ENCODE measurements at regions not wholly inside any gene's neighbourhood (a gene's known extent, or its start where the extent isn't known, plus 50 kb on each side); places are given as distances from the start of the nearest gene placed in this dataset.
"Not testable (repeated sequence)": the region's sequence is repeated elsewhere in the genome, so short reads cannot be mapped to it uniquely, and the experiment has no call there.

DNA sequence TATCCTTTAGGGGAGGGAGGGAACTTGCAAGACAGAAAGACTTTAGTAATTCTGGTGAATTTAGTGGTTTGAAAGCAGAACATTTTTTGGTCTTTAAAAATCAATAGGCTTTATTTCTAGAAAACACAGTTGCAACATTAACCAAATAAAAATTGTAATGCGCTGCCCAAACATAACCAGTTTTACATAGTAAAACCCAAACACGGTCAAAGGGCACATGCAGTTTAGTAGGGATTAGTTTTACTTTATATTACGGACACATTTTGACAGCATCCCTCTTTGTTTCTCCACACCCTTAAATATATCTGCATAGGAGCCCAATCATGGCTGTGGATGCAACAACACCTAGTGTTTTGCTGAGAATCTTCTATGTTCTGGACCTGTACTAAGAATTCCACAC, 156.7 kb downstream of the NR2F2 start:
- H3K27me3 Mint-ChIP-seq (ENCODE audit: low read depth), result 0 out of 2 replicates have a peak, but pooled peaks cover under 1% of the 10 kb centered on the region
- CTCF ChIA-PET, result interaction anchor here (0.9 kb wide), 1 partner anchor 758 kb away, joined by 3 read pairs; no protein-coding TSS in a partner anchor
- H3K4me1 Mint-ChIP-seq, result 0 out of 2 replicates have a peak, but pooled peaks cover 3% of the 10 kb centered on the region
- no peak overlapping the region for H3K4me3 Mint-ChIP-seq
- POLR2A ChIA-PET, result no interaction called here
- ATAC-seq (no peak), DNase-seq (ENCODE audit: low spot score) (no peak)
- H3K36me3 Mint-ChIP-seq, result no peaks in the 10 kb centered on the region
- H3K9me3 Mint-ChIP-seq, result no peaks in the 10 kb centered on the region
- TF ChIP-seq JUN (CRISPR knock-in tag; IDR thresholded peaks at IDR 0.05) (no peak), CREM (CRISPR knock-in tag; IDR thresholded peaks at IDR 0.05) (no peak), ZNF263 (CRISPR knock-in tag; IDR thresholded peaks at IDR 0.05; ENCODE audit: low read depth) (no peak), KAT7 (CRISPR knock-in tag; IDR thresholded peaks at IDR 0.05; ENCODE audit: borderline replicate concordance) (no peak)
- no peak overlapping the region for H3K27ac Mint-ChIP-seq

DNA sequence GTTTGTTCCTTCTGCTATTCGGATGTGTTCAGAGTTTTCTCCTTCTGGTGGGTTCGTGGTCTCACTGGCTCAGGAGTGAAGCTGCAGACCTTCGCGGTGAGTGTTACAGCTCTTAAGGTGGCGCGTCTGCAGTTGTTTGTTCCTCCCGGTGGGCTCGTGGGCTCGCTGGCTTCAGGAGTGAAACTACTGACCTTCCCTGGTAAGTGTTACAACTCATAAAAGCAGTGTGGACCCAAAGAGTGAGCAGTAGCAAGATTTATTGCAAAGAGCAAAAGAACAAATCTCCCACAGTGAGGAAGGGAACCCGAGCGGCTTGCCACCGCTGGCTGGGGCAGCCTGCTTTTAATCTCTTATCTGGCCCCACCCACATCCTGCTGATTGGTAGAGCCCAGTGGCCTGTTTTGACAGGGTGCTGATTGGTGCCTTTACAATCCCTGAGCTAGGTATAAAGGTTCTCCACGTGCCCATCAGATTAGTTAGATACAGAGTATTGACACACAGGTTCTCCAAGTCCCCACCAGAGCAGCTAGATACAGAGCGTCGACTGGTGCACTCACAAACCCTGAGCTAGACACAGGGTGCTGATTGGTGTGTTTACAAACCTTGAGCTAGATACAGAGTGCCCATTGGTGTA, 160.7 kb downstream of the NR2F2 start:
- not testable (repeated sequence) for H3K9me3 Mint-ChIP-seq; ATAC-seq; H3K4me1 Mint-ChIP-seq; DNase-seq (ENCODE audit: low spot score); H3K27ac Mint-ChIP-seq; H3K36me3 Mint-ChIP-seq; H3K27me3 Mint-ChIP-seq (ENCODE audit: low read depth)
- ChIA-PET CTCF (interaction anchor here (0.6 to 2.0 kb wide), 7 partner anchors 46 to 755 kb away, joined by 3 to 7 read pairs (median 4); no protein-coding TSS in a partner anchor), POLR2A (interaction anchor here (1.0 kb wide), 1 partner anchor 34 kb away, joined by 3 read pairs; no protein-coding TSS in a partner anchor)
- TF ChIP-seq NFYB (CRISPR knock-in tag; conservative IDR thresholded peaks at IDR 0.05; ENCODE audit: low read depth), result 0 out of 2 replicates have a peak, but pooled peaks have one; percentile 42
- peak overlapping the region; percentile 46 for H3K4me3 Mint-ChIP-seq

- ATAC-seq (peak; percentile 63), DNase-seq (ENCODE audit: low spot score) (peak; percentile 57)
- TF ChIP-seq, protein P1, sequence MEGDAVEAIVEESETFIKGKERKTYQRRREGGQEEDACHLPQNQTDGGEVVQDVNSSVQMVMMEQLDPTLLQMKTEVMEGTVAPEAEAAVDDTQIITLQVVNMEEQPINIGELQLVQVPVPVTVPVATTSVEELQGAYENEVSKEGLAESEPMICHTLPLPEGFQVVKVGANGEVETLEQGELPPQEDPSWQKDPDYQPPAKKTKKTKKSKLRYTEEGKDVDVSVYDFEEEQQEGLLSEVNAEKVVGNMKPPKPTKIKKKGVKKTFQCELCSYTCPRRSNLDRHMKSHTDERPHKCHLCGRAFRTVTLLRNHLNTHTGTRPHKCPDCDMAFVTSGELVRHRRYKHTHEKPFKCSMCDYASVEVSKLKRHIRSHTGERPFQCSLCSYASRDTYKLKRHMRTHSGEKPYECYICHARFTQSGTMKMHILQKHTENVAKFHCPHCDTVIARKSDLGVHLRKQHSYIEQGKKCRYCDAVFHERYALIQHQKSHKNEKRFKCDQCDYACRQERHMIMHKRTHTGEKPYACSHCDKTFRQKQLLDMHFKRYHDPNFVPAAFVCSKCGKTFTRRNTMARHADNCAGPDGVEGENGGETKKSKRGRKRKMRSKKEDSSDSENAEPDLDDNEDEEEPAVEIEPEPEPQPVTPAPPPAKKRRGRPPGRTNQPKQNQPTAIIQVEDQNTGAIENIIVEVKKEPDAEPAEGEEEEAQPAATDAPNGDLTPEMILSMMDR (IDR thresholded peaks at IDR 0.05), result peak; percentile 28; the same call in 1 of the 2 replicates
- peak; percentile 54; the same call in 1 of the 2 replicates for TF ChIP-seq FOXP1 (CRISPR knock-in tag; IDR thresholded peaks at IDR 0.05; ENCODE audit: borderline replicate concordance)
- H3K9me3 Mint-ChIP-seq; H3K4me1 Mint-ChIP-seq; H3K27ac Mint-ChIP-seq; H3K27me3 Mint-ChIP-seq (ENCODE audit: low read depth); H3K36me3 Mint-ChIP-seq: not testable (repeated sequence)
- peak overlapping the region; percentile 46 for H3K4me3 Mint-ChIP-seq
- ChIA-PET POLR2A (interaction anchor here (1.0 kb wide), 1 partner anchor 35 kb away, joined by 3 read pairs; no protein-coding TSS in a partner anchor), CTCF (interaction anchor here (0.6 to 2.0 kb wide), 8 partner anchors 31 to 754 kb away, joined by 3 to 7 read pairs (median 4); no protein-coding TSS in a partner anchor)
Observed at GRCh38 chr15:96491700-96492644, 161.5 kb downstream of the NR2F2 start.

- H3K4me3 Mint-ChIP-seq, result no peak overlapping the region
- no peak overlapping the region for H3K27ac Mint-ChIP-seq
- ATAC-seq (no peak), DNase-seq (ENCODE audit: low spot score) (no peak)
- H3K27me3 Mint-ChIP-seq (ENCODE audit: low read depth), result peaks cover 6% of the 10 kb centered on the region; the same call in 1 of the 2 replicates
- ChIA-PET POLR2A (no interaction called here), CTCF (no interaction called here)
- H3K4me1 Mint-ChIP-seq, result peaks cover 6% of the 10 kb centered on the region; the same call in 1 of the 2 replicates
- no peaks in the 10 kb centered on the region for H3K36me3 Mint-ChIP-seq
- peaks cover 6% of the 10 kb centered on the region for H3K9me3 Mint-ChIP-seq
- TF ChIP-seq HMGA2 (CRISPR knock-in tag; IDR thresholded peaks at IDR 0.05) (no peak), JUN (CRISPR knock-in tag; IDR thresholded peaks at IDR 0.05) (no peak), ZNF121 (CRISPR knock-in tag; IDR thresholded peaks at IDR 0.05) (no peak), TEAD4 (CRISPR knock-in tag; IDR thresholded peaks at IDR 0.05) (no peak), JAZF1 (CRISPR knock-in tag; IDR thresholded peaks at IDR 0.05) (no peak), CBFB (CRISPR knock-in tag; IDR thresholded peaks at IDR 0.05; ENCODE audit: low read depth) (no peak), ESRRA (CRISPR knock-in tag; IDR thresholded peaks at IDR 0.05; ENCODE audit: borderline replicate concordance) (no peak)
- TF ChIP-seq, protein P2, sequence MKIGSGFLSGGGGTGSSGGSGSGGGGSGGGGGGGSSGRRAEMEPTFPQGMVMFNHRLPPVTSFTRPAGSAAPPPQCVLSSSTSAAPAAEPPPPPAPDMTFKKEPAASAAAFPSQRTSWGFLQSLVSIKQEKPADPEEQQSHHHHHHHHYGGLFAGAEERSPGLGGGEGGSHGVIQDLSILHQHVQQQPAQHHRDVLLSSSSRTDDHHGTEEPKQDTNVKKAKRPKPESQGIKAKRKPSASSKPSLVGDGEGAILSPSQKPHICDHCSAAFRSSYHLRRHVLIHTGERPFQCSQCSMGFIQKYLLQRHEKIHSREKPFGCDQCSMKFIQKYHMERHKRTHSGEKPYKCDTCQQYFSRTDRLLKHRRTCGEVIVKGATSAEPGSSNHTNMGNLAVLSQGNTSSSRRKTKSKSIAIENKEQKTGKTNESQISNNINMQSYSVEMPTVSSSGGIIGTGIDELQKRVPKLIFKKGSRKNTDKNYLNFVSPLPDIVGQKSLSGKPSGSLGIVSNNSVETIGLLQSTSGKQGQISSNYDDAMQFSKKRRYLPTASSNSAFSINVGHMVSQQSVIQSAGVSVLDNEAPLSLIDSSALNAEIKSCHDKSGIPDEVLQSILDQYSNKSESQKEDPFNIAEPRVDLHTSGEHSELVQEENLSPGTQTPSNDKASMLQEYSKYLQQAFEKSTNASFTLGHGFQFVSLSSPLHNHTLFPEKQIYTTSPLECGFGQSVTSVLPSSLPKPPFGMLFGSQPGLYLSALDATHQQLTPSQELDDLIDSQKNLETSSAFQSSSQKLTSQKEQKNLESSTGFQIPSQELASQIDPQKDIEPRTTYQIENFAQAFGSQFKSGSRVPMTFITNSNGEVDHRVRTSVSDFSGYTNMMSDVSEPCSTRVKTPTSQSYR (CRISPR knock-in tag; IDR thresholded peaks at IDR 0.05), result no peak
- TF ChIP-seq, protein P3, sequence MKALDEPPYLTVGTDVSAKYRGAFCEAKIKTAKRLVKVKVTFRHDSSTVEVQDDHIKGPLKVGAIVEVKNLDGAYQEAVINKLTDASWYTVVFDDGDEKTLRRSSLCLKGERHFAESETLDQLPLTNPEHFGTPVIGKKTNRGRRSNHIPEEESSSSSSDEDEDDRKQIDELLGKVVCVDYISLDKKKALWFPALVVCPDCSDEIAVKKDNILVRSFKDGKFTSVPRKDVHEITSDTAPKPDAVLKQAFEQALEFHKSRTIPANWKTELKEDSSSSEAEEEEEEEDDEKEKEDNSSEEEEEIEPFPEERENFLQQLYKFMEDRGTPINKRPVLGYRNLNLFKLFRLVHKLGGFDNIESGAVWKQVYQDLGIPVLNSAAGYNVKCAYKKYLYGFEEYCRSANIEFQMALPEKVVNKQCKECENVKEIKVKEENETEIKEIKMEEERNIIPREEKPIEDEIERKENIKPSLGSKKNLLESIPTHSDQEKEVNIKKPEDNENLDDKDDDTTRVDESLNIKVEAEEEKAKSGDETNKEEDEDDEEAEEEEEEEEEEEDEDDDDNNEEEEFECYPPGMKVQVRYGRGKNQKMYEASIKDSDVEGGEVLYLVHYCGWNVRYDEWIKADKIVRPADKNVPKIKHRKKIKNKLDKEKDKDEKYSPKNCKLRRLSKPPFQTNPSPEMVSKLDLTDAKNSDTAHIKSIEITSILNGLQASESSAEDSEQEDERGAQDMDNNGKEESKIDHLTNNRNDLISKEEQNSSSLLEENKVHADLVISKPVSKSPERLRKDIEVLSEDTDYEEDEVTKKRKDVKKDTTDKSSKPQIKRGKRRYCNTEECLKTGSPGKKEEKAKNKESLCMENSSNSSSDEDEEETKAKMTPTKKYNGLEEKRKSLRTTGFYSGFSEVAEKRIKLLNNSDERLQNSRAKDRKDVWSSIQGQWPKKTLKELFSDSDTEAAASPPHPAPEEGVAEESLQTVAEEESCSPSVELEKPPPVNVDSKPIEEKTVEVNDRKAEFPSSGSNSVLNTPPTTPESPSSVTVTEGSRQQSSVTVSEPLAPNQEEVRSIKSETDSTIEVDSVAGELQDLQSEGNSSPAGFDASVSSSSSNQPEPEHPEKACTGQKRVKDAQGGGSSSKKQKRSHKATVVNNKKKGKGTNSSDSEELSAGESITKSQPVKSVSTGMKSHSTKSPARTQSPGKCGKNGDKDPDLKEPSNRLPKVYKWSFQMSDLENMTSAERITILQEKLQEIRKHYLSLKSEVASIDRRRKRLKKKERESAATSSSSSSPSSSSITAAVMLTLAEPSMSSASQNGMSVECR (CRISPR knock-in tag; IDR thresholded peaks at IDR 0.05; ENCODE audit: borderline replicate concordance), result no peak
- TF ChIP-seq, protein P4, sequence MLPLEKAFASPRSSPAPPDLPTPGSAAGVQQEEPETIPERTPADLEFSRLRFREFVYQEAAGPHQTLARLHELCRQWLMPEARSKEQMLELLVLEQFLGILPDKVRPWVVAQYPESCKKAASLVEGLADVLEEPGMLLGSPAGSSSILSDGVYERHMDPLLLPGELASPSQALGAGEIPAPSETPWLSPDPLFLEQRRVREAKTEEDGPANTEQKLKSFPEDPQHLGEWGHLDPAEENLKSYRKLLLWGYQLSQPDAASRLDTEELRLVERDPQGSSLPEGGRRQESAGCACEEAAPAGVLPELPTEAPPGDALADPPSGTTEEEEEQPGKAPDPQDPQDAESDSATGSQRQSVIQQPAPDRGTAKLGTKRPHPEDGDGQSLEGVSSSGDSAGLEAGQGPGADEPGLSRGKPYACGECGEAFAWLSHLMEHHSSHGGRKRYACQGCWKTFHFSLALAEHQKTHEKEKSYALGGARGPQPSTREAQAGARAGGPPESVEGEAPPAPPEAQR (CRISPR knock-in tag; IDR thresholded peaks at IDR 0.05), result no peak
Observed at GRCh38 chr15:96494505-96494904, 164.0 kb downstream of the NR2F2 start.

Measured in WTC11 (cell line).